GM19467 (cell line): ENCODE measurements at regions not wholly inside any gene's neighbourhood (a gene's known extent, or its start where the extent isn't known, plus 50 kb on each side); places are given as distances from the start of the nearest gene placed in this dataset.
"Not testable (repeated sequence)": the region's sequence is repeated elsewhere in the genome, so short reads cannot be mapped to it uniquely, and the experiment has no call there.

Source experiments
- ATAC-seq: cut with Tn5 transposase; IDR thresholded peaks from one replicate; pipeline ENCODE4 v1.9.1; 2021; ENCODE audit warnings: mild to moderate bottlenecking, moderate library complexity; ENCODE audit not compliant: unreplicated experiment

DNA sequence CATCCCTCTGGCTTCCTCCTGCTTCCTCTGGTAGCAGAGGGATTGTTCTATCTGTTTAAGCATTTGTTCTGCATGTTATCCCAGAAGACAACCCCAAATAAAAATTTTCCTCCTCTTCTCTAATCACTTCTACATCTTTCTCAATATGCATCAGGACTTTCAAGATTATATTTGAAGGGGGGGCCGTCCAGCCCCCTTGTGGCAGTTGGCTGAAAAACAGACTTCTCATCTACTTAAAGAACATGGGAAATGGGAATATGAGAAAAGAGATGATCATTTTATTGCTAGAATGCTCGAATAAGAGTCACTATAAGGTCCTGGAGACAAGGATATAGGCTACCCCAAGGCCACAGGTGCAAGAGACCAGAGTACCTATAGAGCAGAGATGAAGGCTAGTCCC, 466.0 kb downstream of the REEP3 start:
- ATAC-seq = no peak

- ATAC-seq = no peak
Observed at GRCh38 chr10:63994371-63994770, 473.2 kb downstream of the REEP3 start.

DNA sequence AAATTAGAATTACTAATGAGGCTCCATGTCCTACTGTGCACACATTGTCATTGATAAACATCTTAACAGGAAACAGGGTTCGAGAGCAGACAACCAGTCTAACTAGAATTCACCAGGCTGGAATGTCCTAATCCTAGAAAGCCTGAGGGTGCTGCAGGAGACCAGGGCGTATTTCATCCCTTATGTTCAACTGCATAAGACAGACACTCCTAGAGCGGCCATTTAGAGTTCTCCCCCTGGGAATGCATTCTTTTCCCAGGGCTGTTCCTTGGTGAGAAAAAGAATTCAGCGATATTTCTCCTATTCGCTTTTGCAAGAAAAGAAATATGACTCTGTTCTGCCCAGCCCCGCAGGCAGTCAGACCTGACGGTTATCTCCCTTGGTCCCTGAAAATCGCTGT, 486.0 kb downstream of the REEP3 start:
- ATAC-seq = no peak

DNA sequence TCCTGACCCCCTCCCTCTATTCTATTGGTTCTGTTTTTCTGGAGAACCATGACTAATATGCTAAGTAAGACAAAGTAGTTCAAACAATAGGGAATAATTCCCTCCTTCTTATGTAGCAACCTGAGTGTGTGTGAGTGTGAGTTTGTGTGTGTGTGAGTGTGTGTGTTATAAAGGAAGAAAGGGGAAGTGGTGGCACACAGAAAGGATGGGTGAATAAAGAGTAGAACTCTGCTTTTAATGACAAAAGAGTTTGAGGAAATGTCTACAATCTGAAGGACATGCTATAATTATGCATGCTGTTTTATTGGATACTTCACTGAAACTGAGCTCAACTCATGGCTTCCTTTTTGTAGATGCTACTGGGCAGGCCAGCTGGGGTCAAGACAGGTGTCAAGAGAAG, 489.5 kb downstream of the REEP3 start:
- no peak for ATAC-seq

DNA sequence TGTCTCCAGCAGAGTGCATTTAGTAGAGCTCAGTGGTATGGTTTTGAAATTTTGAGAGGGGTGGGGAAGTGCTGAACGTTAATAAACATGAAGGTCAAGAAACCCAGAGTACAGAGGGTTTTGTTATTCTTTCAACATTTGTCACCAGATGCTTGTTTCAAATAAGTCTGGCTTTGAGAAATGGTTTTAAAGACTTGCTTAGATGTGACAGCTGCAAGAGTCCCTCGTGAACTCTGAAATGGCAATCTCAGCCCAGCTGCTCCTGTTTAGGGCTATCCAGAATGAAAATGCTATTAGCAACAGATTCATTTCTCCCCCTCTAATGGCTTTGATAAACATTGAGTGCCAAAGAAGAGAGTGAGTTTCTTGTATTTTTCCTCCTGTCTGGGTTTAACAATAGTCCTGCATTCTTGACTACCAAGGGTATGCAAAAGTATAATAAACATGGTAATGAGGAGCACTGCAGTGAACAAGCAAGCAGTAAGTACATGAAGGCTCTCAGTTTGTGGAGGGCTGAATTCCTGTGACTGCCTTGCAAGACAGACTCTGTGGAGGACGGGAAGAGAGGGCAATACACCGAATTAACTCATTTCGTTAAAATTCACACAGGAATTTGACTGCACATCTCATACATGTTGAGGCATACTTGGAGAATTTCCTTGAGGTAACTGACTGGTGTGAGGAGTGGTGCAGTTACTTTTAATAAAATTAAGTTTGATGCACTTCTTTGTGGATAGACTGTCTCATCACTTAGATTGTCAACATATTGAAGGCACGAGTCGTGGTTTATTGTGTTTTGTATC, 490.9 kb downstream of the REEP3 start:
- no peak for ATAC-seq

DNA sequence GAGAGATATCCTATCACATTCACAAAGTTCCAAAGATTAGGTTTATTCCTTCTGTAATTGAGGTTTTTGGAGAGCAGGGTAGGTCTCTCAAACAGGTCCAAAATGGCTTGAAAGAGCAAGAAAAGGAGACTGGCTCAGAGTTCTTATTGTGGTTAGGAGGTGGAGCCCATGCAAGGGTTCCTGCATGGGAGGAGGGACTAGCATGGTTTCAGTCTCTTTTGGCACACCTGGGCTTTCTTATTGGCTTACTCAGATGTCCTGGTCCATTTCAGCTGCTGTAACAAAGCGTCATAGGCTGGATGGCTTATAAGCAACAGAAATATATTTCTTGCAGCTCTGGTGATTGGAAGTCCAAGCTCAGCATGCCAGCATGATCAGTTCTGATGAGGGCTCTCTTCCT, 493.1 kb downstream of the REEP3 start:
- ATAC-seq = no peak

DNA sequence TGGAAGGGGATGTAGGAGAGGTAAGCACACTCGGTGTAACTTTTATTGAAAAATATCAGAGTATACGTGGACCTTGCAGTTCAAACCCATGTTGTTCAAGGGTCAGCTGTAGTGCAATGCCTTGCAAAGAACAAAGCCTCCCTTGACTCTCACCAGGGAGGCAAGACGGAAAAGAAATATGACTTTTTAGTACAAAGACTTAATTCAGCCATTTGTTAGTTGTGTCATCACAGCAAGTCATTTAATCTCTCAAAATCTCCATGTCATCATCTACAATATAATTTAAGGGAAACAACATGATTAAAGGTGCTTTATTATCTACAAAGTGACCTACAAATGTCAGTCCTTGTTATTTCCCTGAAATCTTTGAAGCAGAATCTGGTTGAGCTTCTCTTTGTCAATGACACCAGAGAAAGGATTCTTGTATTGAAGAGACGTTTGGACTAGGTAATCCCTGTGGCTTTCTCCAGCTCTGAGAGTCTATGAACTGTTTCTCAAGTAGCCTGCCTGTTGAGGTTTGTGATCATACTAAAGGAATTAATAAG, 502.8 kb downstream of the REEP3 start:
- no peak for ATAC-seq

- no peak for ATAC-seq
Observed at GRCh38 chr10:64033711-64034110, 512.5 kb downstream of the REEP3 start.

DNA sequence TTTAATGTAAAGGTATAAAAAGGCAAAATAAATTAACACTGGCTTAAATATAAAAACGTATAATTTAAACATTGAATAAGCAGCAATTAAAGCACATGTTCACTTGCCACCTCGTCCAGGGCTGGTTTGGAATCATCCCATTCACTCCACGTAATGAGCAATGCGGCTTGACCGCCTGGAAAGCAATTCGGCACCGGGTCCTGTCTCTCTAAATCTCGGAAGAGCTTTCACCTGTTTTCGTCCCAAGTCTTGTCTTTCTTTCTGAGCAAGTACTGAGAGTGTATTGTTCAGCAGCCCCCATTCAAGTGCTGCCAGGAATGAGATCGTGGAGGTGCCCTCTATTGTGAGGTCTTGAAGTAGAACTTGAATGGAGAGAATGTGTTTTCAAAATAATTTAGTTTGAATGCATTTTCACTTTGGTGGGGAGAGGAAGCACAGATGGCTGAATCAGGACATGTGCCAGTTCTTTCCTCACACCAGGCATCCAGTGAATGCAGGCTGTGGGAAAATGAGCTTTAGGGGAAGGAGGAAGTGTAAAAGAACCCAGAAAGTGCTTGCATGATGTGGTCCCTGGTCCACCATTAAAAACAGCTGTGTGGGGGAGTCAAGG, 515.2 kb downstream of the REEP3 start:
- no peak for ATAC-seq

GRCh38 chr10:64037071-64037661, 516.0 kb downstream of the REEP3 start:
- no peak for ATAC-seq

DNA sequence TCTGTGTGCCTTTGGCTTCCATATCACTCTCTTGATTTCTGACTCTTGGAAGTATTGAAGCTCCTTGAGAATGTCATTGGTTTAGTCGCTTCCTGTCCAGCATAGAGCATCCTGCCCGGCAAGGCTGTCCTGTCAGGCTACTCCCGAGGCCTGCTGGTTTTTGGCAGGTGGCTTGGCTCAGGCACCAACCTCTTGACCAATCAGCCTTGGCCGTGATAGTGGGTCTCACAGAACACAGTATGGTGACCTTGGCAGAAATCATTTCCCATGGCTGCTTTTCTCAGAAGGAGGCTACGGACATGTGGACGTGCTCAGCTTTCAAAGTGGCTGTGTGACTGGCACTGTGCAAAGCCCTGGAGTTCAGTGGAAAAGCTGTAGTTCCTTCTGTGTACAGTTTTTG, 516.9 kb downstream of the REEP3 start:
- ATAC-seq = no peak

GRCh38 chr10:64039198-64039597, 518.0 kb downstream of the REEP3 start:
- no peak for ATAC-seq

DNA sequence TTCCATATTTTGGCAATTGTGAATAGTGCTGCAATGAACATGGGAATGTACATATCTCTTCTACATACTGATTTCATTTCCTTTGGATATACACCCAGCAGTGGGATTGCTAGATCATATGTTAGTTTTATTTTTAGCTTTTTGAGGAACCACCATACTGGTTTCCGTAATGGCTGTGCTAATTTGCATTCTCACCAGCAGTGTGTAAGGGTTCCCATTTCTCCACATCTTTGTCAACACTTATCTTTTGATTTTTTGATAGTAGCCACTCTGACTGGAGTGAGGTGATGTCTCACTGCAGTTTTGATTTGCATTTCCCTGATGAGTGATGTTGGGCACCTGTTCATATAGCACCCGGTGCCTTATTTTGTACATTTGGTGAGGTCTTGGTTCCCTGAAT, 519.6 kb downstream of the REEP3 start:
- ATAC-seq = no peak

GRCh38 chr10:64041185-64041988, 520.2 kb downstream of the REEP3 start:
- peak; percentile 95 for ATAC-seq

DNA sequence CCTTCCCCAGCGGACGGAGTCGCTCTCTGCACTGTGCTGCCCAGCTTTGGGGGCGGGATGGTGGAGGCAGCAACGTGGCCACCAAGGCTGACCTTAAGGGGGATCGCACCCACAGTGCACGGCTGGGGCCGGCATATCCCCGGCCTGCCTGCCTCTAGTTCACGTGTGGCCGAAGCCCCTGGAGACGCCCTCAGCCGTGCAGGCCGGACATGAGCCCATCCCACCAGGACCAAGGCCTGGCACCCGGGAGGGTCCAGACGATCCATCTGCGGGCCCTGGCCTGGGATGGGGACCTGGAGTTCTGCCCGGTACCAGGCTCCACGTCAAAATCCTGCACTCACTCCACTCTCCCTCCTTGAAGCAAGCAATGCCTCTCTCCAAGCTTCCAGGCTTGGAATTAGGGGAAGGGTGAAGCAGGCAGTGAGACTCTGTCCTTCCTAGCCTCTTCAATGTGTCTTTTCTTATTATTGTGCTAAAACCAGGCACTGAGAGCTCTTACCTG, 520.8 kb downstream of the REEP3 start:
- no peak for ATAC-seq

DNA sequence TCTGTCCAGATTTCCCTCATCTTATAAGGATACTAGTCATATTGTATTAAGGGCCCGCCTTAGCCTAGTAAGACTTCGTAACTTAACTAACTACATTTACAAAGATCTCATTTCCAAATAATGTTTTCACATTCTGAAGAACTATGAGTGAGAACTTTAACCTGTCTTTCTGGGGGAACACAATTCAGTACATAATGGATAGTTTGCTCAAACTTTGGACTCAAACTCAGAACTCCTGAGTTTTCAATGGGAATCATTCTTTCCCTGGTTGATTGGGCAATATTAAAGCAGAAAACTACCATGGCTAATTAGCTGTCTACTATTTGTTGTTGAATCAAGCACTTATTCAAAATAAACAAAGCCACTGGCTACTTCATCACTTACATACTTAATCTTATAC, 522.9 kb downstream of the REEP3 start:
- ATAC-seq = no peak

DNA sequence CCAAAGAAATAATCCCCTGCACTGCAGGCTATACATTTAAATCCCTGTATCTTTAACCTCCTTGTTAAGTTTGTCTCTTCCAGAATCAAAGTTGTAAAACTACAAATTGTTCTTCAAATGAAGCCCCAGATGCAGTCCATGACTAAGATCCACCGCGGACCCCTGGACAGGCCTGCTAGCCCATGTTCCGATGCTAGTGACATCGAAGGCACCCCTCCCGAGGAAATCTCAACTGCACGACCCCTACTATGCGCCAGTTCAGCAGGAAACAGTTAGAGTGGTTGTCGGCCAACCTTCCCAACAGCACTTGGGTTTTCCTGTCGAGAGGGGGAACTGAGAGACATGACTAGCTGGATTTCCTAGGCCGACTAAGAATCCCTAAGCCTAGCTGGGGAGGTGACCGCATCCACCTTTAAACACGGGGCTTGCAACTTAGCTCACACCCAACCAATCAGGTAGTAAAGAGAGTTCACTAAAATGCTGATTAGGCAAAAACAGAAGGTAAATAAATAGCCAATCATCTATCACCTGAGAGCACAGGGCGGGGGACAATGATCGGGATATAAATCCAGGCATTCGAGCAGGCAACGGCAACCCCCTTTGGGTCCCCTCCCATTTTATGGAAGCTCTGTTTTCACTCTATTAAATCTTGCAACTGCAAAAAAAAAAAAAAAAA, 523.9 kb downstream of the REEP3 start:
- ATAC-seq = not testable (repeated sequence)

DNA sequence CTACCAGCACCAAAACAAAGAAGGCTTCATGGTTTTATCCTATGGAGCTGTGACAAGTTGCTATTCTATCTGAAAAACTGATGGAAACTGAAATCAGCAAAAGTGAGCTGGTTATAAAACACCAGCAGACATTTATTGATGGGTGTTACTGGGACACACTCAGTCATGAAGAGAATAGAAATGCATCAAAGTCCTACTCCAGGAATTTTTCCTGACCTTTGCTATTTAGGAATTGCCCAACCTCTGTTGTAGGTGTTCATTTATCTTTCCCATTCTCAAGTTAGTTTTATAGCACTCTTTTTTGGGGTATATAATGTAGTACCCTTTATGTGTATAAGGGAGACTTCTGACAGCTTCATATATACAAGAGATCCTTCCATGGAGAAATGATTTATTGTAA, 533.2 kb downstream of the REEP3 start:
- no peak for ATAC-seq

DNA sequence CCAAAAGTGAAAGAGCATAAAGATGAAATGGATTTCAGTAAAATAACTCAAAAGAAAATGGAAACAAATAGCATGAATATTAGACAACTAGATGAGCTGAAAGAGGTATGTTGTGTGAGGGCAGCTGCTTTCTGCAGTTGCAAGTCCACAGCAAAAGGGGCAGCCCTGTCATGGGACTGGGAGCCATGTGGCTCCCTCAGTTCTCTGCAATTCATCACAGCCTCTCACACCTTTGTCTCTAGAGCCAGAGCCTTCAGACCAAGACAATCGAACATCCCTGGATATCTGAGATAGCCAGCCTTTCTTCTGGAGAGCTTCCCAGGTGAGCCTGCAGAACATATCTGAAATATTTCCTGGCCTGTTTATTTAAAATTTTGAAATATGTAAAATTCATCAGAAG, 538.7 kb downstream of the REEP3 start:
- no peak for ATAC-seq

GRCh38 chr10:64060389-64060788, 539.2 kb downstream of the REEP3 start:
- no peak for ATAC-seq
